IMR-90 (cell line): ENCODE measurements at regions not wholly inside any gene's neighbourhood (a gene's known extent, or its start where the extent isn't known, plus 50 kb on each side); places are given as distances from the start of the nearest gene placed in this dataset.

Experiments
- ATAC-seq: fragments of 200-7000 bp; cut with Tn5 transposase; 2 replicates; pipeline ENCODE4 v1.9.1; 2020; ENCODE audit warnings: low read depth, mild to moderate bottlenecking, moderate library complexity
- BruUV-seq: library from RNA; stranded (reverse); fragments of 400-500 nt; replicated peaks from 2 replicates; lab custom pipeline; 2021; lab: Mats Ljungman, UMichigan
- CTCF ChIA-PET: fragments of 300-600 bp; formaldehyde crosslinking; extraction: SDS; loops from one replicate; lab custom pipeline; 2021; ENCODE audit warnings: antibody characterized with exemption; lab: Yijun Ruan, JAX
- POLR2A ChIA-PET: fragments of 300-600 bp; sonication (Branson Sonifier 250); formaldehyde crosslinking; loops from one replicate; lab custom pipeline; 2022; ENCODE audit warnings: antibody characterized with exemption; ENCODE audit not compliant: unreplicated experiment; lab: Charles Lee
- DNase-seq: peaks from one replicate; pipeline ENCODE4 v3.0.0; 2013
- H2AFZ ChIP-seq: replicated peaks from 2 replicates; pipeline ENCODE3; 2013; ENCODE audit warnings: low read length, mild to moderate bottlenecking; ENCODE audit not compliant: poor library complexity
- H2AK5ac ChIP-seq: 2 replicates; pipeline ENCODE4 v1.6.1; 2013; ENCODE audit warnings: low read depth, low read length, inconsistent platforms
- H2AK9ac ChIP-seq: replicated peaks from 2 replicates; pipeline ENCODE3; 2013; ENCODE audit warnings: mild to moderate bottlenecking, low read depth, low read length, moderate library complexity; ENCODE audit not compliant: poor library complexity
- H2BK120ac ChIP-seq: 2 replicates; pipeline ENCODE4 v1.6.1; 2013; ENCODE audit warnings: low read depth, low read length, inconsistent platforms
- H2BK15ac ChIP-seq: 3 replicates; pipeline ENCODE4 v1.6.1; 2013; ENCODE audit warnings: low read depth, low read length, inconsistent platforms
- H2BK20ac ChIP-seq: 2 replicates; pipeline ENCODE4 v1.6.1; 2013; ENCODE audit warnings: low read depth, mild to moderate bottlenecking, inconsistent platforms, low read length, moderate library complexity
- H2BK5ac ChIP-seq: 2 replicates; pipeline ENCODE4 v1.6.1; 2013; ENCODE audit warnings: mild to moderate bottlenecking, low read depth, low read length, inconsistent platforms; ENCODE audit not compliant: poor library complexity, severe bottlenecking
- H3K14ac ChIP-seq: replicated peaks from 2 replicates; pipeline ENCODE4 v1.6.1; 2013; ENCODE audit warnings: low read depth, low read length, inconsistent platforms
- H3K18ac ChIP-seq: 2 replicates; pipeline ENCODE4 v1.6.1; 2013; ENCODE audit warnings: low read depth, low read length, control low read depth
- H3K23ac ChIP-seq: 2 replicates; pipeline ENCODE4 v1.6.1; 2013; ENCODE audit warnings: low read depth, low read length, inconsistent platforms
- H3K27ac ChIP-seq: 2 replicates; pipeline ENCODE4 v1.5.1; 2013; ENCODE audit warnings: mild to moderate bottlenecking, control low read depth, low read length; ENCODE audit not compliant: insufficient read depth
- H3K27me3 ChIP-seq: 2 replicates; pipeline ENCODE4 v1.6.1; 2013; ENCODE audit warnings: low read length; ENCODE audit not compliant: control insufficient read depth, insufficient read depth
- H3K36me3 ChIP-seq: 2 replicates; pipeline ENCODE4 v1.6.1; 2013; ENCODE audit warnings: low read length, mixed read lengths; ENCODE audit not compliant: control insufficient read depth, insufficient read depth
- H3K4ac ChIP-seq: 2 replicates; pipeline ENCODE4 v1.6.1; 2013; ENCODE audit warnings: low read depth, low read length, inconsistent platforms
- H3K4me1 ChIP-seq: 2 replicates; pipeline ENCODE4 v1.6.1; 2013; ENCODE audit warnings: low read length, mixed read lengths; ENCODE audit not compliant: control insufficient read depth, insufficient read depth
- H3K4me2 ChIP-seq: 2 replicates; pipeline ENCODE4 v1.6.1; 2013; ENCODE audit warnings: low read depth, mild to moderate bottlenecking, control low read depth, low read length, moderate library complexity
- H3K4me3 ChIP-seq: 2 replicates; pipeline ENCODE4 v1.5.1; 2013; ENCODE audit warnings: low read depth, mild to moderate bottlenecking, control low read depth, low read length, moderate library complexity; ENCODE audit not compliant: insufficient read depth
- H3K56ac ChIP-seq: 2 replicates; pipeline ENCODE4 v1.6.1; 2013; ENCODE audit warnings: low read length, inconsistent platforms; ENCODE audit not compliant: insufficient read depth; ENCODE audit errors: extremely low read depth
- H3K79me1 ChIP-seq, 2 experiments: 2 replicates each; pipeline ENCODE4 v1.6.1; 2013; ENCODE audit warnings: low read length in 2 of 2, inconsistent platforms in 1 of 2, low read depth in 1 of 2
- H3K9ac ChIP-seq: 2 replicates; pipeline ENCODE4 v1.6.1; 2013; ENCODE audit warnings: low read depth, low read length, control low read depth
- H3K9me1 ChIP-seq: 2 replicates; pipeline ENCODE4 v1.6.1; 2013; ENCODE audit warnings: low read length, inconsistent platforms; ENCODE audit not compliant: insufficient read depth
- H3K9me3 ChIP-seq: 2 replicates; pipeline ENCODE4 v1.6.1; 2013; ENCODE audit warnings: low read length; ENCODE audit not compliant: control insufficient read depth, insufficient read depth
- H4K20me1 ChIP-seq: 2 replicates; pipeline ENCODE4 v1.6.1; 2013; ENCODE audit warnings: low read length, inconsistent platforms; ENCODE audit not compliant: insufficient read depth
- H4K5ac ChIP-seq: 2 replicates; pipeline ENCODE4 v1.6.1; 2013; ENCODE audit warnings: mild to moderate bottlenecking, low read depth, low read length, control low read depth
- H4K8ac ChIP-seq, 2 experiments: 2 replicates each; pipeline ENCODE4 v1.6.1; 2013; ENCODE audit warnings: low read depth in 2 of 2, low read length in 2 of 2, control low read depth in 1 of 2, inconsistent platforms in 1 of 2
- H4K91ac ChIP-seq: 2 replicates; pipeline ENCODE4 v1.6.1; 2013; ENCODE audit warnings: low read depth, low read length, inconsistent platforms; ENCODE audit not compliant: insufficient read depth
- BHLHE40 ChIP-seq: fragments of 150-350 bp; IDR thresholded peaks from 2 replicates; pipeline ENCODE4 v1.6.1; 2016; ENCODE audit warnings: mild to moderate bottlenecking, low read depth, low read length
- CEBPB ChIP-seq: IDR thresholded peaks from 2 replicates; pipeline ENCODE4 v1.6.1; 2012; ENCODE audit warnings: low read depth, low read length, improper control_type of control experiment
- WGBS, 2 experiments: methylation state at CpG; one replicate each; pipeline versions ENCODE4 v1.1.5 to v1.1.7; 2013; ENCODE audit warnings: missing lambda C conversion rate in 2 of 2; ENCODE audit not compliant: insufficient read length in 1 of 2; ENCODE audit errors: extremely low coverage in 2 of 2; 5-methylcytosine and 5-hydroxymethylcytosine counted together
- dilution Hi-C: fragments of 300-500 bp; cut with HindIII; formaldehyde crosslinking; loops from one replicate; pipeline ENCODE4 v1.14.3; 2018; ENCODE audit warnings: low sequenced_read_pairs; ENCODE audit not compliant: unreplicated experiment
- in situ Hi-C: fragments of 300-500 bp; cut with MboI; formaldehyde crosslinking; loops from 3 replicates; pipeline ENCODE4 v1.14.3; 2019; ENCODE audit warnings: low sequenced_read_pairs, inconsistent platforms, mixed read lengths
- intact Hi-C: fragments of 100-400 bp; cut with micrococcal nuclease; formaldehyde crosslinking; loops from 2 replicates; pipeline ENCODE4 v1.10.0; 2022

DNA sequence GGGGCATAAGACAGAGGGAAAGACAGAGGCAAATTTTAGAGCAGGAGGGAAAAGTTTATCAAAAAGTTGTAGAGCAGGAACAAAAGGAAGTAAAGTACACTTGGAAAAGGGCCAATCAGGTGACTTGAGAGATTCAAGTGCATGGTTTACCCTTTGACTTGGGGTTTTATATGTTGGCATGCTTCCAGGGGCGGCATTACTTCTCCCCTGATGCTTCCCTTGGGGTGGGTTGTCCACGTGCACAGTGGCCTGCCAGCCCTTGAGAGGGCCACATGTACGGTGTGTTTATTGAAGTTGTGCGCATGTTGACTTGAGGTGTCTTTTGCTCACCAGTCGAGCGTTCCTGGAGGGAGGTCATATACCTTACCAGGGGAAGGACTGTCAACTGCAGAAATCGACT is 259.5 kb upstream of the JARID2 start:
- DNase-seq (no peak), ATAC-seq (no peak)
- in situ Hi-C loops (no loop called here), intact Hi-C loops (no loop called here), dilution Hi-C loops (no loop called here)
- no peak for TF ChIP-seq BHLHE40
- TF ChIP-seq CEBPB, result no peak
- WGBS, 2 experiments, result no CpG with 5 or more reads among the region's 7 CpGs
- no peak overlapping the region for H3K23ac ChIP-seq
- no peak overlapping the region for H2BK15ac ChIP-seq
- no peak overlapping the region for H4K91ac ChIP-seq
- H3K56ac ChIP-seq, result no peak overlapping the region
- no TSS peak for BruUV-seq
- H3K9me1 ChIP-seq, result no peaks in the 10 kb centered on the region
- H3K14ac ChIP-seq, result no peak overlapping the region
- H3K9ac ChIP-seq, result no peak overlapping the region
- no peak overlapping the region for H3K4me3 ChIP-seq
- no peak overlapping the region for H3K4ac ChIP-seq
- no peaks in the 10 kb centered on the region for H3K36me3 ChIP-seq
- no peak overlapping the region for H2AK5ac ChIP-seq
- H4K8ac ChIP-seq, result no peak overlapping the region
- peaks cover 1% of the 10 kb centered on the region; the same call in 1 of the 2 replicates for H3K4me1 ChIP-seq
- no peak overlapping the region for H3K4me2 ChIP-seq
- no peaks in the 10 kb centered on the region for H4K20me1 ChIP-seq
- H2AK9ac ChIP-seq, result no peak overlapping the region
- H3K79me1 ChIP-seq, result no peaks in the 10 kb centered on the region
- H4K5ac ChIP-seq, result no peak overlapping the region
- ChIA-PET CTCF (no interaction called here), POLR2A (no interaction called here)
- no peak overlapping the region for H3K27ac ChIP-seq
- peaks cover 5% of the 10 kb centered on the region; the same call in 1 of the 2 replicates for H3K27me3 ChIP-seq
- H2BK120ac ChIP-seq, result no peak overlapping the region
- H2BK5ac ChIP-seq, result no peak overlapping the region
- H2BK20ac ChIP-seq, result no peak overlapping the region
- no peak overlapping the region for H2AFZ ChIP-seq
- H3K18ac ChIP-seq, result no peak overlapping the region
- no peaks in the 10 kb centered on the region for H3K9me3 ChIP-seq
